HG03558 (cell line): ENCODE measurements at regions not wholly inside any gene's neighbourhood (a gene's known extent, or its start where the extent isn't known, plus 50 kb on each side); places are given as distances from the start of the nearest gene placed in this dataset.

Experiments used
- ATAC-seq: cut with Tn5 transposase; IDR thresholded peaks from one replicate; pipeline ENCODE4 v1.9.1; 2021; ENCODE audit warnings: moderate number of reproducible peaks; ENCODE audit not compliant: unreplicated experiment; ENCODE audit errors: extremely low read depth

- ATAC-seq = no peak
Measured at GRCh38 chr3:72340056-72340455, 508.2 kb downstream of the SHQ1 start.

DNA sequence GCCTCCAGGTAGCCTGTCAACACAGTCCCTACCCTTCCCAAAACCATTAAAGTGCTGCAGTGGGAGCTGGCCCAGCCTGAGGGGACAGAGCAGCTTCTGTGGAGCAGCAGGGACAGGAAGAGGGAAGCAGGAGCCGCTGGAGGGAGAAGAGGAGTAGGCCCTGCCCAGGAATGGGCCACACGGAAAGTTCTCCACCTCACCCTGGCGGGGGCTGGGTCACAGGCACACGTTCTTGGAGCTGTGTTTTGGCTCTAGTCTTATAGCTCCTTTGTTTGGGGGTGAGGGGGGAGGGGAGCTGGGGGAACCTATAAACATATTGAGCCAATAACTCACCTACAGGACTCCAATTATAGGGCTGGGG is 508.6 kb downstream of the SHQ1 start:
- ATAC-seq = no peak

DNA sequence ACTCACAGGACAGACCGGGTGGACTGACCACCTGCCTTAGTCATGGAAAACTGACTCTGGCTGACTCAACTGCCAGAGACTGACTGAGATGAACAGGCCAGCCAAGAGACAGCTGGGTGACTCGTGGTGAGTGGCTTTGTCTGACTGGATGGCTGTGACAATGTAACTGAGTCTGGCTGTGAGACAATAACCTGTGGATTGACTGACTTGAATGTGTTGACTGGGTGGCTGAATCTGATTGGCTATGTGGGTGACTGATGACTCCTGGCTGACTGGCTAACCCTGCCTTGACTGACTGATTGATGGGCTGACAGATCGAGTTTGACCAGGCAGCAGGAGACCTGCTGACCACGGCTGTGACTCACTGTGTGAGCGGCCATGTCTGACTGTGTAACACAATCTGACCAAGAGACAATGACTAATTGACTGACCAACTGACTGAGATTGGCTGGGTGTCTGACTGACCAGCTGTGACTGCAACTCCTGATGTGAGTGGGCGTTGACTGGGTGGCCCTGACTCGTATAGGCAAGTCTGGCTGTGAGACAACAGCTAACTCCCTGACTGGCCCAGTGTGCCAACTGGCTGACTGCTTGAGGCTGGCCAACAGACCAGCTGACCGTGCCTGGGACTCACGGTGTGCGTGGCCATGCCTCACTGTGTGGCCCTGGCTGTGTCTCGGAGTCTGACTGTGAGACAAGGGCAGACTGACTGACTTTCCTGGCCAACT is 509.1 kb downstream of the SHQ1 start:
- ATAC-seq = no peak

DNA sequence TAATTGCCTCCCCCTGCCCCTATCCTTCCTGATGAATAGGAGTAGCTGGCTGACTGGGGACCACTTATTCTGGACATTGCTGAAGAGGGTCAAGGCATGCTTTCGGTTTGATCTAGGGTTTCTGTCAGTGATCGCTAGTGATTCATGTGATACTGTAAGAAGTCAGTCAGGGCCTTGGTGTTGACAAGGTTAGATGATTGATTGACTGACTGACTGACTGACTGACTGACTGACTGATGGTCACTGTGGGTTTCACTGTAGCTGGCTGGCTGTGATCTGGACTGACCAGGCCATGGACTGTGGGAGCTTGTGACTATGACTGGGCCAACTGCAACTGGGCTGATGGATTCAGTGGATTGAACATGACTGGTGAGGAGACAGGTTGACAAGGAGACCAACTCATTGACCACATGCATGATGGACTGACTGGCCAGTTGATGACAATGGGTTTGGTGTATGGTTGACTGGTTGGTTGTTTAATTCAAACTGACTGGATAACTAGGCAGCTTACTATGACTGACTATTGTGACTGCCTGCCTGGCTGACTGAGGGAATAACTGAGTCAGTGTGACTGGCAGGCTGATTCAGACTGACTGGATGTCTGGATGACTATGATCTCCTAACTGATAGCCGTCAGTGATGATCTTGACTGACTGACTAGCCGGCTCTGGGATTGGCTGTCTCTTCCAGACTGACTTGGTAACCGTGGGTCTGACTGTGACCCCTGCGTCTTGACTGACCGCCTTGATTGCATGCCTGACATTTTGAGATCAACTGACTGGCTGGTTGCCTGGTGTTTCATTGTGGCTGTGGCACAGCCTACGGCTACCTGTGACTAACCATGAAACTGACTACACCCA is 509.9 kb downstream of the SHQ1 start:
- no peak for ATAC-seq

DNA sequence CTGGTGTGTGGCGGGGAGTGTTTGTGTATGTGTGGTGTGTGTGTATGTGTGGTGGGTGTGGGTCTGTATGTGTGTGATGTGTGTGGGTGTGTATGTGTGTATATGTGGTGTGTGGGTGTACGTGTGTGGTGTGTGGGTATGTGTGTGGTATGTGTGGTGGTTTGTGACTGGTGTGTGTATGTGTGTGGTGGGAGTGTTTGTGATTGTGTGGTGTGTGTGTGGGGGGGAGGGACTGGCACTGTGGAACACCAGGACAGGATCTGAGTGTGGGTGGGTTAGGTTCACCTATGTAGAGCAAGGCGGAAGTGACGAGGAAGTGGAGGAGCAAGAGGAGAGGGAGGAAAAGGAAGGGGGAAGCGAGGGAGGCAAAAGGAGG is 510.8 kb downstream of the SHQ1 start:
- no peak for ATAC-seq

GRCh38 chr3:72336821-72337479 is 511.3 kb downstream of the SHQ1 start:
- ATAC-seq = no peak

GRCh38 chr3:72336114-72336651 is 512.1 kb downstream of the SHQ1 start:
- no peak for ATAC-seq

- no peak for ATAC-seq
Measured at GRCh38 chr3:72335458-72336095, 512.7 kb downstream of the SHQ1 start.

DNA sequence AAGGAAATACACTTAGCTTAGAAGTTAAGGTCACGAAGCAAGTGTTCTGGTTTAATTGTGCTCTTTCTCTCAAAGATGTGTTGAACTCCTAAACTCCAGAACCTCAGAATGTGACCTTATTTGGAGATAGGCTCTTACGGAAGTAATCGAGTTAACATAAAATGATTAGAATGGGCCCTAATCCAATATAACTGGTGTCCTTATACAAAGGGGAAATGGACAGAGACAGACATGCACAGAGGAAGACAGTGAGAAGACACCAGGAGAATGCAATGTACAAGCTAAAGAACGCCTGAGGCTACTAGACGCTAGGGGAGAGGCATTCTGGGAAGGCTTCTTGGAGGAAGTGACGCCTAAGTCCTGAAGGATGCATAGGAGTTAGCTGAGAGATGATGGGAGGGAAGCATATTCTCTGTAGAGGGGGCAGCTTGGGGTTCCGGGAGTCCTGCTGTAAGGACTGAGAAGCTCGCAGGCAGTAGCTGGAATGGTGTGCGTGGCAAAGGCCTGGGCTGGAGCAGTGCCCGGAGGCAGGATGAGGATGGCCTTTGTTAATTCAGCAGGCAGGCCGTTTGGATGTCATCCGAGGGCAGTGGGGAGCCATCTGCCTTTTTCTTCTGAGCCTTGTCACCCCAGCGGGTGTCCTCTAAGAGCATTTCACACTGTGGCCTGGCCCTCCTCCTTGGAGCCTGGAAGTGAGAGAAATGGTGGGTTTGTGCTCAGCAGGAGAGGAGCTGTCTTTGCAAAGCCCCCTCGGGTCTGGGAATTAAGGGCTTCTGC is 513.4 kb downstream of the SHQ1 start:
- no peak for ATAC-seq

- no peak for ATAC-seq
Measured at GRCh38 chr3:72332689-72333088, 515.6 kb downstream of the SHQ1 start.

GRCh38 chr3:72332036-72332435 is 516.2 kb downstream of the SHQ1 start:
- no peak for ATAC-seq

- ATAC-seq = no peak
Measured at GRCh38 chr3:72331076-72331475, 517.2 kb downstream of the SHQ1 start.

GRCh38 chr3:72329354-72329753 is 518.9 kb downstream of the SHQ1 start:
- ATAC-seq = no peak

- ATAC-seq = no peak
Measured at GRCh38 chr3:72328755-72329277, 519.4 kb downstream of the SHQ1 start.

DNA sequence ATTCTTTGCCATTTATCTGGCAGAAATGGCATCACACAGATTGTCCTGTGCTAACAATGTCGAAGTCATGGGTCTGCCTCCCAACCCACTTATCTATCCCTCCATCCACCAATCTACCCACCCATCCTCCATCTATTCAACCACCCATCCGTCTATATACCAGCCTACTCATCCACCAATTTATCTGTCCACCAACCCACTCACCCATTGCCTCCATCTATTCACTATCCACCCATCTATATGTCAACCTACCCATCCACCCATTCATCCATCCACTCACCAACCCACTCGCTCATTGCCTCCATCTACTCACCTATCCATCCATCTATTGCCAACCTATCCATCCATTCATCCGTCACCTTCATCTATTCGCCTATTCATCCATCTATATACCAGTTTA is 521.2 kb downstream of the SHQ1 start:
- ATAC-seq = no peak

DNA sequence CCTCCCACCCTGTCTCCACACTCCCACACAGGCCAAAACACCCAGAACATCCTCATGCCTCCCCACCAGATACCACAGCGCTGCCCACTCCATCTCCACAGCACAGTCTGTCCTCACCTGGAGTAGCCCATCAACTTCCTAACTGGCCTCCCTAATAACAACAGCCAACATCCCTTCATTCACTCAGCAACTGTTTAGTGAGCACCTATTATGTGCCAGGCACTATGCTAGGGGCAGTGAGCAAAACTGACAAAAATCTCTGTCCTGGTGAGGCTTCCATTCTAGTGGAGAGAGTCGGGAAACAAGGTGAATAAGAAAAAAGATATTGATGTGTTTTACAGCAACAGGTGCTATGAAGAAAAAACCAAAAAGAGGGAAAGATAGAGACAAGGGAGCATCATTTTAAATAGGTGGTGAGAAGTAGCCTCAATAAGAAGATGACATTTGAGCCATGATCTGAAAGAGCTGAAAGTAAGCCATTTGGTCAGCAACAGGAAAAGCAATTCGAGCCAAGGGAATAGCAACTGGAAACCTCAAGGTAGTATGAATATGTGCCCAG is 523.9 kb downstream of the SHQ1 start:
- ATAC-seq = no peak

DNA sequence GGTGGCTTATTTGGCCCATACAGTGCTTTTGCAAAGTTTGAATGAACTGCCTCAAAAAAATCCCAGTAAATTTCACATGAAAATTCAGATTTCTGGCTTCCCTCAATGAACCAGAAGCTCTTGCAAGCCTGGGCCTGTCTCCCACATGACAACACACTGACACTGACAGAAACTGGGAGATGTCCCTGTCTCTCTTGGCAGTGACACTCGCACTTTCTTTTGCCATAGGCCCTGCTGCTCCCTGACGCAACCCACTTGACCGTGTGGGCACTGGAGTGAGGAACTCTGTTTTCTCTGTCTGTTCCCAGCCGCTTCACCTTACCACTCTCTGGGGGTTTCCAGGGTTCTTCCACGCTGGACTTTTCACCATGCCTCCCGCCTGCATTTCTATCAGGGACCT is 524.5 kb downstream of the SHQ1 start:
- no peak for ATAC-seq

DNA sequence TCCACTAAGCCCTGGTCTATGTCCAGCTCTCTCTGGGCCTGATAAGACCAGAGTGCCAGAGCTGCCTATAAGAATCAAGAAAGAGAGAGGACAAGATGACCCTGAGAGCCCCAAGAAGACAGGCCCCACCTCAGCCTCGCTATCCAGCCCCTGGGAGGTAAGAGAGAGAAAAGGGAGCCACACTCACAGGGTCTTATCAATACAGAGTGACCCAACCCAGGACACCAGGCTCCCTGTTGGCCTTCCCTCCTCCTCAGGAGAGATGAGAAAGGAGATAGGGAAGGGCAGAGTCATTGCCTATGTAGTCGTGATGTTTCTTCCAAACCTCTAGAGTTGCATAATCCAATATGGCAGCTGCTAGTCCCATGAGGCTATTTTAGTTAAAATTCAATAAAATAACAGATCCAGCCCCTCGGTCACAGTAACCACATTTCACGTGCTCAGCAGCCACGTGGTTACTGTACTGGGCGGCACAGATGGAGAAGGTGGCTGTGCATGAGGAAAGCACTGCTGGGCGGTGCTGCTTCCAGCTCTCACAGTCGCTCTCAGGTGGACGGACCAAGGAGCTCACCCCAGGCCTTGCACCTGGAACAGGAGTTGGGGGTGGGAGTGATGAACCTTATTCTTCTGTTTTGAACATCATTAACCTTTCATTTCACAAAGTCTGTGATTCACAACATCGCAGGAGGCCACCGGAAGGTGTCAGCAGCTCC is 525.8 kb downstream of the SHQ1 start:
- no peak for ATAC-seq

DNA sequence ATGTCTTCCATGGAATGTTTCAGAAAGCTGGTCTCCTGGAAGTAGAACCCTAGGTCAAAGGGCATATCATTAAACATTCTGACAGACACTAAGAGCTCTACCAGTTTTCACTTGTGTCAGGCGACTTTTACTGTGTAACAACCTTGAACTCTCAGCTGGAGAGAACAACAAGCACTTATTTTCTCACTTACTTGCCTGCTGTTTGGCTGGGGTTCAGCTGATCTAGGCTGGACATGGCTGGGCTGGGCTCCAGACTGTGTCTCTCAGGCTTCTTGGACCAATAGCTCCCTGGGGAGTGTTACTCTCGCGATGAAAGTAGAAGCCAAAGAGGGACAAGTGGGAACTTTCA is 527.3 kb downstream of the SHQ1 start:
- ATAC-seq = no peak
